H9 (cell line): ENCODE measurements at regions not wholly inside any gene's neighbourhood (a gene's known extent, or its start where the extent isn't known, plus 50 kb on each side); places are given as distances from the start of the nearest gene placed in this dataset.

Experiments
- DNase-seq: peaks from one replicate; pipeline ENCODE4 v3.0.0-alpha.2; 2017
- H2AFZ ChIP-seq: one replicate; pipeline ENCODE4 v1.6.1; 2013; ENCODE audit warnings: mild to moderate bottlenecking, low read length, control low read depth, moderate library complexity
- H2AK5ac ChIP-seq: 2 replicates; pipeline ENCODE4 v1.6.1; 2013; ENCODE audit warnings: low read length, control low read depth, mixed read lengths; ENCODE audit not compliant: insufficient read length
- H2BK120ac ChIP-seq: one replicate; pipeline ENCODE4 v1.6.1; 2013; ENCODE audit warnings: low read depth, mild to moderate bottlenecking, low read length, control low read depth, inconsistent platforms; ENCODE audit not compliant: poor library complexity, severe bottlenecking
- H2BK12ac ChIP-seq: 2 replicates; pipeline ENCODE4 v1.6.1; 2013; ENCODE audit warnings: low read length, control low read depth, mixed read lengths, low read depth; ENCODE audit not compliant: insufficient read length
- H2BK15ac ChIP-seq: 2 replicates; pipeline ENCODE4 v1.6.1; 2013; ENCODE audit warnings: low read depth, low read length, control low read depth
- H2BK20ac ChIP-seq: one replicate; pipeline ENCODE4 v1.6.1; 2013; ENCODE audit warnings: low read depth, mild to moderate bottlenecking, low read length, control low read depth, inconsistent platforms; ENCODE audit not compliant: poor library complexity, severe bottlenecking
- H2BK5ac ChIP-seq: 2 replicates; pipeline ENCODE4 v1.6.1; 2013; ENCODE audit warnings: low read length, control low read depth, mixed read lengths; ENCODE audit not compliant: insufficient read length
- H3K14ac ChIP-seq: 2 replicates; pipeline ENCODE4 v1.6.1; 2013; ENCODE audit warnings: low read length, control low read depth; ENCODE audit not compliant: insufficient read depth
- H3K18ac ChIP-seq: 2 replicates; pipeline ENCODE4 v1.6.1; 2013; ENCODE audit warnings: low read depth, mild to moderate bottlenecking, mixed read lengths, low read length, control low read depth; ENCODE audit not compliant: insufficient read length
- H3K23ac ChIP-seq: 2 replicates; pipeline ENCODE4 v1.6.1; 2013; ENCODE audit warnings: low read length, control low read depth, mixed read lengths, low read depth; ENCODE audit not compliant: insufficient read length
- H3K23me2 ChIP-seq: 2 replicates; pipeline ENCODE4 v1.6.1; 2013; ENCODE audit warnings: low read depth, mild to moderate bottlenecking, mixed read lengths, low read length, control low read depth; ENCODE audit not compliant: insufficient read length, poor library complexity, severe bottlenecking
- H3K27ac ChIP-seq: 2 replicates; pipeline ENCODE4 v1.5.1; 2013; ENCODE audit warnings: low read length, control low read depth, mixed read lengths, low read depth; ENCODE audit not compliant: insufficient read length
- H3K27me3 ChIP-seq: 2 replicates; pipeline ENCODE4 v1.6.1; 2013; ENCODE audit warnings: low read length, control low read depth, inconsistent platforms; ENCODE audit not compliant: insufficient read depth
- H3K4ac ChIP-seq: 2 replicates; pipeline ENCODE4 v1.6.1; 2013; ENCODE audit warnings: low read depth, mild to moderate bottlenecking, control low read depth, inconsistent platforms, low read length, moderate library complexity
- H3K4me1 ChIP-seq: 2 replicates; pipeline ENCODE4 v1.6.1; 2013; ENCODE audit warnings: low read length, control low read depth, inconsistent platforms; ENCODE audit not compliant: insufficient read depth
- H3K4me2 ChIP-seq: 2 replicates; pipeline ENCODE4 v1.6.1; 2013; ENCODE audit warnings: low read length, control low read depth, mixed read lengths; ENCODE audit not compliant: insufficient read length, insufficient read depth
- H3K56ac ChIP-seq: 2 replicates; pipeline ENCODE4 v1.6.1; 2013; ENCODE audit warnings: low read depth, mild to moderate bottlenecking, mixed read lengths, low read length, control low read depth; ENCODE audit not compliant: insufficient read length
- H3K79me1 ChIP-seq: 2 replicates; pipeline ENCODE4 v1.6.1; 2013; ENCODE audit warnings: low read depth, mild to moderate bottlenecking, moderate library complexity, low read length, control low read depth, inconsistent platforms; ENCODE audit not compliant: insufficient read depth, poor library complexity, severe bottlenecking
- H3K79me2 ChIP-seq: 2 replicates; pipeline ENCODE4 v1.6.1; 2013; ENCODE audit warnings: low read length, control low read depth, inconsistent platforms; ENCODE audit not compliant: insufficient read depth
- H3K9ac ChIP-seq: 2 replicates; pipeline ENCODE4 v1.6.1; 2013; ENCODE audit warnings: low read length, control low read depth, mixed read lengths; ENCODE audit not compliant: insufficient read length; ENCODE audit errors: extremely low read depth
- H3K9me3 ChIP-seq: one replicate; pipeline ENCODE4 v1.6.1; 2013; ENCODE audit warnings: low read depth, low read length, inconsistent platforms; ENCODE audit not compliant: control insufficient read depth
- H3T11ph ChIP-seq: one replicate; pipeline ENCODE4 v1.6.1; 2013; ENCODE audit warnings: mild to moderate bottlenecking, low read length, control low read depth, inconsistent platforms
- H4K20me1 ChIP-seq: one replicate; pipeline ENCODE4 v1.6.1; 2013; ENCODE audit not compliant: control insufficient read depth, insufficient read length, insufficient read depth
- H4K5ac ChIP-seq: 2 replicates; pipeline ENCODE4 v1.6.1; 2013; ENCODE audit warnings: low read depth, mild to moderate bottlenecking, mixed read lengths, low read length, control low read depth; ENCODE audit not compliant: insufficient read length
- H4K8ac ChIP-seq: replicated peaks from 2 replicates; pipeline ENCODE4 v1.6.1; 2013; ENCODE audit warnings: low read length, control low read depth, mixed read lengths, low read depth; ENCODE audit not compliant: insufficient read length
- H4K91ac ChIP-seq: 2 replicates; pipeline ENCODE4 v1.6.1; 2013; ENCODE audit warnings: low read depth, mild to moderate bottlenecking, moderate library complexity, mixed read lengths, low read length, control low read depth; ENCODE audit not compliant: insufficient read length
- H3K27ac Mint-ChIP-seq, 3 experiments: 2 replicates in 2 of 3; 3 replicates in 1 of 3; pipeline ENCODE4 v1.8.0; 2020 to 2021; ENCODE audit warnings: mixed read lengths in 3 of 3, mild to moderate bottlenecking in 1 of 3, moderate library complexity in 1 of 3
- H3K27me3 Mint-ChIP-seq: 2 replicates; pipeline ENCODE4 v1.8.0; 2021; ENCODE audit warnings: low read depth, mild to moderate bottlenecking, moderate library complexity, mixed read lengths
- H3K36me3 Mint-ChIP-seq, 3 experiments: 2 replicates in 2 of 3; 3 replicates in 1 of 3; pipeline ENCODE4 v1.8.0; 2020 to 2021; ENCODE audit warnings: low read depth in 3 of 3, mixed read lengths in 3 of 3; ENCODE audit not compliant: insufficient read depth in 1 of 3
- H3K4me1 Mint-ChIP-seq, 2 experiments: 2 replicates each; pipeline ENCODE4 v1.8.0; 2020; ENCODE audit warnings: mixed read lengths in 2 of 2
- H3K4me3 Mint-ChIP-seq, 2 experiments: 2 replicates in 1 of 2; 3 replicates in 1 of 2; pipeline ENCODE4 v1.8.0; 2020 to 2021; ENCODE audit warnings: mild to moderate bottlenecking in 2 of 2, mixed read lengths in 2 of 2, moderate library complexity in 1 of 2
- H3K9me3 Mint-ChIP-seq, 2 experiments: 2 replicates in 1 of 2; 3 replicates in 1 of 2; pipeline ENCODE4 v1.8.0; 2020; ENCODE audit warnings: mild to moderate bottlenecking in 2 of 2, mixed read lengths in 2 of 2, moderate library complexity in 1 of 2
- WGBS: extraction: QIAGEN DNeasy Blood & Tissue Kit; methylation state at CpG from one replicate; pipeline ENCODE4 v1.1.7; 2013; ENCODE audit warnings: missing lambda C conversion rate, low lambda C conversion rate, mixed read lengths; ENCODE audit not compliant: insufficient read length; ENCODE audit errors: extremely low coverage; 5-methylcytosine and 5-hydroxymethylcytosine counted together
- TF ChIP-seq, protein P1 (sequence below): fragments of 200-600 bp; sonication (generic); conservative IDR thresholded peaks from 3 replicates; pipeline ENCODE4 v1.8.0; 2021; ENCODE audit warnings: antibody characterized with exemption, mild to moderate bottlenecking

DNA sequence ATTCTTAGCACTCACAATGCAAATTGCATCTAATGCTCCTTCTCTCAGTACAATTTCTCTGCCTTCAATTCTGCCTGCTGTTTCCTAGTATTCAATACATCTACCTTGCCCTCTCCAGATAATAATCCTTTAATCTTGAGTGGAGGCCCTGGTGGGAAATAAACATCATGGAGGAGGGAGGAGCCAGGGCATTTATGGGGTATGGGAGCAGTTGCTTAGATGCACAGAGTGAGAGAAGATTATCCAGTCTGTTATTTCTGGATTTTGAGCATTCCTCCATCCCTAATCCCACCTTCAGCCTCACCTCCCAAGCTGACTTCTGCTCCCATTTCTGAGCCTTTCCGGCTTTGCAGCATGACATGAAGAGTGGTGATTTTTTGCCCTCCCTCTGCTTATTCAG lies 127.9 kb upstream of the PPP3CA start:
- Histone ChIP-seq H3T11ph (no peak overlapping the region), H3K56ac (no peak overlapping the region), H3K79me2 (no peaks in the 10 kb centered on the region), H3K4me2 (no peak overlapping the region), H4K5ac (no peak overlapping the region), H2BK20ac (no peak overlapping the region), H3K4me1 (no peaks in the 10 kb centered on the region), H2AK5ac (no peak overlapping the region), H2AFZ (no peak overlapping the region), H3K4ac (no peak overlapping the region), H3K79me1 (no peaks in the 10 kb centered on the region), H2BK12ac (no peak overlapping the region), H2BK120ac (no peak overlapping the region), H4K20me1 (no peaks in the 10 kb centered on the region), H4K8ac (no peak overlapping the region), H3K27ac (no peak overlapping the region), H4K91ac (no peak overlapping the region), H3K14ac (no peak overlapping the region), H2BK5ac (no peak overlapping the region), H3K9me3 (no peaks in the 10 kb centered on the region), H3K23ac (no peak overlapping the region), H2BK15ac (no peak overlapping the region), H3K27me3 (no peaks in the 10 kb centered on the region), H3K18ac (no peak overlapping the region), H3K9ac (no peak overlapping the region), H3K23me2 (no peaks in the 10 kb centered on the region)
- peaks cover 0 to 4% of the 10 kb centered on the region in 2 experiments; a peak in 2 of 5 replicates for H3K9me3 Mint-ChIP-seq
- no peaks in the 10 kb centered on the region for H3K27me3 Mint-ChIP-seq
- no peak for DNase-seq
- TF ChIP-seq, protein P1, sequence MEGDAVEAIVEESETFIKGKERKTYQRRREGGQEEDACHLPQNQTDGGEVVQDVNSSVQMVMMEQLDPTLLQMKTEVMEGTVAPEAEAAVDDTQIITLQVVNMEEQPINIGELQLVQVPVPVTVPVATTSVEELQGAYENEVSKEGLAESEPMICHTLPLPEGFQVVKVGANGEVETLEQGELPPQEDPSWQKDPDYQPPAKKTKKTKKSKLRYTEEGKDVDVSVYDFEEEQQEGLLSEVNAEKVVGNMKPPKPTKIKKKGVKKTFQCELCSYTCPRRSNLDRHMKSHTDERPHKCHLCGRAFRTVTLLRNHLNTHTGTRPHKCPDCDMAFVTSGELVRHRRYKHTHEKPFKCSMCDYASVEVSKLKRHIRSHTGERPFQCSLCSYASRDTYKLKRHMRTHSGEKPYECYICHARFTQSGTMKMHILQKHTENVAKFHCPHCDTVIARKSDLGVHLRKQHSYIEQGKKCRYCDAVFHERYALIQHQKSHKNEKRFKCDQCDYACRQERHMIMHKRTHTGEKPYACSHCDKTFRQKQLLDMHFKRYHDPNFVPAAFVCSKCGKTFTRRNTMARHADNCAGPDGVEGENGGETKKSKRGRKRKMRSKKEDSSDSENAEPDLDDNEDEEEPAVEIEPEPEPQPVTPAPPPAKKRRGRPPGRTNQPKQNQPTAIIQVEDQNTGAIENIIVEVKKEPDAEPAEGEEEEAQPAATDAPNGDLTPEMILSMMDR, result no peak
- WGBS, result no CpG with 5 or more reads among the region's 1 CpG
- no peak overlapping the region for H3K4me3 Mint-ChIP-seq
- H3K36me3 Mint-ChIP-seq, result peaks cover 0 to 4% (median 0%) of the 10 kb centered on the region in 3 experiments; a peak in 2 of 7 replicates
- no peak overlapping the region for H3K27ac Mint-ChIP-seq
- no peaks in the 10 kb centered on the region for H3K4me1 Mint-ChIP-seq
